Gastrocnemius medialis (tissue), 4 donors: ENCODE measurements at regions not wholly inside any gene's neighbourhood (a gene's known extent, or its start where the extent isn't known, plus 50 kb on each side); places are given as distances from the start of the nearest gene placed in this dataset.

Experiments
- POLR2A ChIP-seq, 2 donors: fragments of 450-650 bp; IDR thresholded peaks; one replicate each; pipeline ENCODE4 v1.6.1; 2017; ENCODE audit warnings: antibody characterized with exemption in 2 of 2, mild to moderate bottlenecking in 2 of 2, moderate library complexity in 2 of 2
- TF ChIP-seq, protein P1 (sequence below), 5 experiments: fragments of 450-650 bp in 3 of 5; fragments of 200-600 bp in 2 of 5; sonication (generic) in 2 of 5; IDR thresholded peaks in 4 of 5; conservative IDR thresholded peaks in 1 of 5; 1 replicate in 4 of 5; 2 replicates in 1 of 5; pipeline ENCODE4 v1.5.1; 2016 to 2019; ENCODE audit warnings: antibody characterized with exemption in 5 of 5, mild to moderate bottlenecking in 3 of 5, moderate library complexity in 3 of 5

DNA sequence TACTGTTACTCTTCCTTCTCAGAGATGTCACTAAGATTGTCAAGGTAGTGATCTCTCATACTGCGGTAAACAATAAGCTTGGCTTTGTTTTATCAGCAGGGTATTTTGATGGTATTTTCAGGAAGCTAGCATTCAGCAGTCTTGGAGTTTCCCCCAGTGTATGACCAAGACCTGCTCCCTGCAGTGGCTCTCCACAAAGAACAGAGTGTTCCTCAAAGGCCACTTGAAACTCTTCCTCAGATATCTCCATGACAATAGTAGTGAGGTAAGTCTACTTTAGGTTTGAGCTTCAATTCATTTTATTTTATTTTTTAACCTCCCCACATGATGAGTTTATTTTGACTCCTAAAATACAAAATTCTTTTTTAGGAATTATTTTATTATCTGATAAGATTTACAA lies 74.0 kb upstream of the G2E3 start:
- TF ChIP-seq, protein P1, sequence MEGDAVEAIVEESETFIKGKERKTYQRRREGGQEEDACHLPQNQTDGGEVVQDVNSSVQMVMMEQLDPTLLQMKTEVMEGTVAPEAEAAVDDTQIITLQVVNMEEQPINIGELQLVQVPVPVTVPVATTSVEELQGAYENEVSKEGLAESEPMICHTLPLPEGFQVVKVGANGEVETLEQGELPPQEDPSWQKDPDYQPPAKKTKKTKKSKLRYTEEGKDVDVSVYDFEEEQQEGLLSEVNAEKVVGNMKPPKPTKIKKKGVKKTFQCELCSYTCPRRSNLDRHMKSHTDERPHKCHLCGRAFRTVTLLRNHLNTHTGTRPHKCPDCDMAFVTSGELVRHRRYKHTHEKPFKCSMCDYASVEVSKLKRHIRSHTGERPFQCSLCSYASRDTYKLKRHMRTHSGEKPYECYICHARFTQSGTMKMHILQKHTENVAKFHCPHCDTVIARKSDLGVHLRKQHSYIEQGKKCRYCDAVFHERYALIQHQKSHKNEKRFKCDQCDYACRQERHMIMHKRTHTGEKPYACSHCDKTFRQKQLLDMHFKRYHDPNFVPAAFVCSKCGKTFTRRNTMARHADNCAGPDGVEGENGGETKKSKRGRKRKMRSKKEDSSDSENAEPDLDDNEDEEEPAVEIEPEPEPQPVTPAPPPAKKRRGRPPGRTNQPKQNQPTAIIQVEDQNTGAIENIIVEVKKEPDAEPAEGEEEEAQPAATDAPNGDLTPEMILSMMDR (IDR thresholded peaks at IDR 0.05 in 4 of 5, conservative IDR thresholded peaks at IDR 0.05 in 1 of 5), result no peak
- no peak for TF ChIP-seq POLR2A (IDR thresholded peaks at IDR 0.05)
